AG09319 (cell line): ENCODE measurements at regions not wholly inside any gene's neighbourhood (a gene's known extent, or its start where the extent isn't known, plus 50 kb on each side); places are given as distances from the start of the nearest gene placed in this dataset.
"Not testable (repeated sequence)": the region's sequence is repeated elsewhere in the genome, so short reads cannot be mapped to it uniquely, and the experiment has no call there.

Source experiments
- DNase-seq: peaks from one replicate; pipeline ENCODE4 v3.0.0-alpha.2; 2010; ENCODE audit warnings: low read depth; ENCODE audit errors: extremely low read depth
- TF ChIP-seq, protein P1 (sequence below): IDR thresholded peaks from 2 replicates; pipeline ENCODE4 v1.5.1; 2011; ENCODE audit warnings: low read depth, mild to moderate bottlenecking, inconsistent platforms, low read length, moderate library complexity

DNA sequence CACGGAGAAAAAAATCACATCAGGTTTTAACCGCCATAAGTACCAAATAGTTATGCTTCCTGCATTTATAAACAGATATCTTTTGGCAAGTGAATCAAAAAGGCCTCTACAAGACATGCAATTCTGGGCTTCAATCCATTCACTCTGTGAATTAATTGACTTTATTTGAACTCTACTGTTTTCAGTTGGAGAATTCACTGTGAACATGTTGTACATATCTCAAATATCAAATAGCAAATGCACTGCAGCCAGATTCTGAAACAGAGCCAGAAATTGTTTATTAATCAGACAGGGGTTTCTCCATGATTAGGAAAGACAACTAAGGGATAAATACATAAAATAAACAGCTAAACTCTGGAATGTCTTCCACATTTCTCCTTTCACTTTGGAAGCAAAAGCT is 445.4 kb upstream of the NFIA start:
- DNase-seq: no peak
- TF ChIP-seq, protein P1, sequence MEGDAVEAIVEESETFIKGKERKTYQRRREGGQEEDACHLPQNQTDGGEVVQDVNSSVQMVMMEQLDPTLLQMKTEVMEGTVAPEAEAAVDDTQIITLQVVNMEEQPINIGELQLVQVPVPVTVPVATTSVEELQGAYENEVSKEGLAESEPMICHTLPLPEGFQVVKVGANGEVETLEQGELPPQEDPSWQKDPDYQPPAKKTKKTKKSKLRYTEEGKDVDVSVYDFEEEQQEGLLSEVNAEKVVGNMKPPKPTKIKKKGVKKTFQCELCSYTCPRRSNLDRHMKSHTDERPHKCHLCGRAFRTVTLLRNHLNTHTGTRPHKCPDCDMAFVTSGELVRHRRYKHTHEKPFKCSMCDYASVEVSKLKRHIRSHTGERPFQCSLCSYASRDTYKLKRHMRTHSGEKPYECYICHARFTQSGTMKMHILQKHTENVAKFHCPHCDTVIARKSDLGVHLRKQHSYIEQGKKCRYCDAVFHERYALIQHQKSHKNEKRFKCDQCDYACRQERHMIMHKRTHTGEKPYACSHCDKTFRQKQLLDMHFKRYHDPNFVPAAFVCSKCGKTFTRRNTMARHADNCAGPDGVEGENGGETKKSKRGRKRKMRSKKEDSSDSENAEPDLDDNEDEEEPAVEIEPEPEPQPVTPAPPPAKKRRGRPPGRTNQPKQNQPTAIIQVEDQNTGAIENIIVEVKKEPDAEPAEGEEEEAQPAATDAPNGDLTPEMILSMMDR: no peak

- TF ChIP-seq, protein P1: no peak
- DNase-seq: no peak
Observed at GRCh38 chr1:60634106-60634505, 448.3 kb upstream of the NFIA start.

DNA sequence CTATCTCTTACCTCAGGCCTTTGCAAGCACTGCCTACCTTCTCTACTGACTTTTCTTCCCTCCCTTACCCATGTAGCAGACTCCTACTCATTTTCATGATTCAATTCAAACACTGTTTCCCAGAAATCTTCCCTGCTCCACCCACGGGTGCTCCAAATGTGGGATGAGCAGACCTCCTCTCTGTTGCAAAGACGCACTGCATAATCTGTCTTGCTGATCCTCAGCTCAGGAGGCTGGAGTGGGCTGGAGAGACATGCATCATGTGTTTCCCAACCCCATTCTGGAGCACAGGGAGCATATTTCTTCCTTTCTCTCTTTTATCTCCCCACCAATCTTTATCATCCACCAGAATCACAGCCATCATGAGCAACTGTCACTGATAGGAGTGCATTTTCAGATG is 459.9 kb upstream of the NFIA start:
- DNase-seq: no peak
- TF ChIP-seq, protein P1: no peak

DNA sequence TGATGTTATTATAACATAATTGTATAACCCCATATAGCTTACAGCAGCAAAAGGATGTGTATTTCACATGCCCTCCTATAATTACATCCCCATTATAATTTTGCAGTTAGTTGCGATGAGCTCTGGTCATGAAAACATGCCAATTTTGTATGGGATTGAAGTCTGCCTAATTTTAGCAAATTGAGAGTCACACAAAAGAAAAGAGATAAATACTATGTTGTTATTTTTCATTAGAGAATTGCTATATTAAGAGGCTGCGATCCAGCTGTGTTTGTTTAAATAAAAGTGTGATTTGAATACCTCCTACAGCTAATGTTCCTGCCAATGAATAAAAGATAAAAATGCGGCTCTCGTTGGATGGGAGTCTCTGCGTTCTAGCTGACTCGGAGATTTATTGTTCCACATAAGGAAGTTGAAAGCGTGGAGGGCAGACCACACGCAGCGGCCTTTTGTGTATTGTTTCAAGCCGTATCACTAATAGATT is 461.0 kb upstream of the NFIA start:
- TF ChIP-seq, protein P1: no peak
- no peak for DNase-seq

- DNase-seq: no peak
- TF ChIP-seq, protein P1: no peak
Observed at GRCh38 chr1:60620087-60620486, 462.3 kb upstream of the NFIA start.

DNA sequence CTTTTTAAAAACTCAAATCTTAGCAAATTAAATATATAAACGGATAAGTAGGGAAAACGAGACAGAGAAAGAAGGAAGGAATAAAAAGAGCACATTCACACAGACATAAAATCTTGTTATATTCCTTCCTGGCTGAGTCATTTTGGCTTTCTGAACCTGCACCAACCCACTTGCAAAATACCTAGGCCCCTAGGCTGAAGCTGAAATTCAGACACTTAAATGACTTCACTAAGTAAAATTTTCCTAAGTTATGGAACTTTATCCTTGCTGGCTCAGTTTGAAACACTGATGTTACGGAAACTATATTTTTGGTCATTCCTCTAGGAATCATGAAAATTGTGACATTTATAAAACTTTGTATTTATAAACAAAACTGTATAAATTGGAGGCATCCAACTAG is 462.8 kb upstream of the NFIA start:
- TF ChIP-seq, protein P1: no peak
- DNase-seq: no peak

DNA sequence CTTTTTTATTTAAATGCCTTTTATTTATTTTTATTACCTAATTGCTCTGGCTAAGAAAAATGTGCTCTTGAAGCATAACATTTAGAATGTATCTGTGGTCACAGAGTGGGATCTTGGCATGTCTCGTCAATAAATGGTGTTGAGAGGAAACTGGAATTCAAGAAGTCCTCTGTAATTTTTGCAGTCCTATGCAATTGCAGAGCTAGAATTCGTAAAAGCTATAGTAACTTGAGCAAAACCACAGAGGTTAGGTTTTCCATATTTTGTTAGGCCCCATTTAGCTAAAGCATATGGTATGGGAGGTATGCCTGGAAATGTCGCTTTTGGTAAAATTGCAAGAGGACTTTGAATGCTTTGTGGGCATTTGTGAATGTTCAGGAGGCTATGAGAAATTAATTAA is 466.7 kb upstream of the NFIA start:
- no peak for DNase-seq
- TF ChIP-seq, protein P1: no peak

GRCh38 chr1:60612790-60613189 is 469.6 kb upstream of the NFIA start:
- TF ChIP-seq, protein P1: no peak
- no peak for DNase-seq

DNA sequence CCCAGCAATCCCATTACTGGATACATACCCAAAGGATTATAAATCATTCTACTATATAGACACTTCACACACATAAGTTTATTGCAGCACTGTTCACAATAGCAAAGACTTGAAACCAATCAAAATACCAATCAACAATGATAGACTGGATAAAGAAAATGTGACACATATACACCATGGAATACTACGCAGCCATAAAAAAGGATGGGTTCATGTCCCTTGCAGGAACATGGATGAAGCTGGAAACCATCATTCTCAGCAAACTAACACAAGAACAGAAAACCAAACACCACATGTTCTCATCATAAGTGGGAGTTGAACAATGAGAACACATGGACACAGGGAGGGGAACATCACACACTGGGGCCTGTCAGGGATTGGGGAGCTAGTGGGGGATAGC is 475.4 kb upstream of the NFIA start:
- not testable (repeated sequence) for DNase-seq
